RPMI7951 (cell line): ENCODE measurements at regions not wholly inside any gene's neighbourhood (a gene's known extent, or its start where the extent isn't known, plus 50 kb on each side); places are given as distances from the start of the nearest gene placed in this dataset.
"Not testable (repeated sequence)": the region's sequence is repeated elsewhere in the genome, so short reads cannot be mapped to it uniquely, and the experiment has no call there.

Experiments
- DNase-seq: peaks from one replicate; pipeline ENCODE4 v3.0.0-alpha.2; 2012; ENCODE audit warnings: low read depth

DNA sequence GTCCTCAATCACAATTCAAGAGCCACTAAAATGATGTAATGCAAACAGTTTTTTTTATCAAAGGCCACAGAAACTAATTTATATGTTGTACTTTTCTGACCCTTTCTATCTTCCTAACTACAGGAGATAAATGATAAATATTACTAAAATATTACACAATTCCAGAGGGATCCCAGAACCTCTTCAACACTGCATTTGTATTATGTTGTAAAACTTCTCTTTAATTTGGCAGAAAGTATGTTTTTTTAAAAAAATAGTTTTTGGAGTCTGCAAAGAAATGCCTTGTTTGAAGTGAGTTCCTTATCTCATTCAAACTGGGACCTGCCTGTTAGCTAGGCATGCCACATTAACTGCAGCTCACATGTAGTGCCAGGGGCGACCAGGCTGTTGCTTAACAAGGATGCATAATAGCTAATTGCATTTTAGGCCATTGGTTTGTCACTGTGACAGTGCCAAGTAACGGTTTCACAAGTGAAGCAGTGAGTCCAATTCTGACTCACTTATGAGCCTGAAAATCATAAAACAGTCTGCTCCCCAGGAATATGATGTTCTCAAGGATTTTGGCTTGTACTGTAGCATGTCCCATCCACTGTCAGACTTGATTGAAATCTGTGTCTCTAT lies 266.9 kb downstream of the KTN1 start:
- no peak for DNase-seq

DNA sequence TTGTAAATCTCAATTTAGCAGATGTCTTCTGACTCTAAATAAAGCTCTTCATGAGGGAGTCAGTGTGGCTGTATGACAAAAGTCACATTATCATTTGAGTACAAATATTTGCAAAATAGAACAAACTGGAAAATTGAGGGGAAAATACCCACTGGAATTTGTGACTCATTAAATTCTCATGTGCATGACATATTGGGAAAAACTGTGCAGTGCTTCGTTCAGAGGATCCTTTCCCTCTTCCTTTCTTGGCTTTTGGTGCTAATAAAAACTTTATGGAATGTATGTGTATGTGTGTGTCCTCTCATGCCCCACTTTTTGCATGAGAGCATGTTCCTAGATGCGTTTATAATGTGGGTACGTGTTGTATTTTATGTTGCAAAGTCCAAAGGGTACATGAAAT lies 267.8 kb downstream of the KTN1 start:
- DNase-seq: peak; percentile 18

DNA sequence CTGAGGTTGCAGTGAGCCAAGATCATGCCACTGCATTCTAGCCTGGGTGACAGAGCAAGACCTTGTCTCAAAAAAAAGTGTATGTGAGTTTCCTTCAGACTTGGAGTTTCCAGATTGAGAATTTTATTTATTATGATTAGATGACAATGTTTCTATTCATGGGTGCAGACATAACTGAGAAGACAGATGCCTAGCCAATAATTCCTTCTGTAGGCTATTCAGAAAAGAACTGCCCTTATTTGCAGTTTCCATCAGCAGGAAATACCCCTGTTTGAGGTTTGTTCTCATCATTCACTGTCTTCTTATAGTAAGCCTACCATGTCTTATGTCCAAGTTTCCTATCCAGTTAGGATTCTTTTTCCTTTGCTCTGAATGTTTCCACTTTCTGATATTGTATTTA lies 269.0 kb downstream of the KTN1 start:
- DNase-seq: peak; percentile 1

DNA sequence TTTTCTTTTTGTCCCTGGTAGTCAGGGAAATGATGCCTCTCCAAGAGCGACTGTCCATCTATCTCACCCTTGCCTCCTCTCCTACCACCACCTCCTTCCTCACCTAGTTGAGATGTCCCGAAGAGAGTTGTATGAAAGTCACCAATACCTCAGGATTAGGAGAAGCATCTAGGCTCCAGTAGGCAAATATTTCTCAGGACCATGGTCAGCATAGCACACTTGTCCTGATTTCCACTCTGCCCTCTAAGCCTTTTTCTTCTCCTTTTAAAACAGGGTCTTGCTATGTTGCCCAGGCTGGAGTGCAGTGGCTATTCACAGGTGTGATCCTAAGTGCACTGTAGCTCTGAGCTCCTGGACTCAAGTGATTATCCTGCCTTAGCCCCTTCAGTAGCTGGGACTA lies 268.4 kb upstream of the PELI2 start:
- no peak for DNase-seq

DNA sequence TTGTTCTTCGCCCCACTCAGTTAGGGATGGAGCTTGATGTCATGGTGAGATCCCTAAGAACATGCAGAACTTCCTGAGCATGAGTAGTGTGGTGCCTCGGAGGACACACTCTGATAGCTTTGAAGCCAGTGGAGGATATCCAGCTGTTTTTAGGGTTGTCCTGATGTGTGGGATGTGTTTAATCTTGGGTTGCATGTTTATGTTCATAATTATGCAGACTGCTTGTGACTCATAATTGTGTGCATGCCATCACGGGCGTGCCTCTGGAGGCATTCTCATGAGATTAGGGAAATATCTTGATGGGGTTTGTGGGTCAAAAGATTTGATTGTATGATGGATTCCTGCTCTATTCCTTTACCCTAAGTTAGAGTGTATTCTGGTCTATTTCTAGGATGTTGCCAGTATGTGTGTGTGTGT lies 267.4 kb upstream of the PELI2 start:
- DNase-seq: peak; percentile 6

DNA sequence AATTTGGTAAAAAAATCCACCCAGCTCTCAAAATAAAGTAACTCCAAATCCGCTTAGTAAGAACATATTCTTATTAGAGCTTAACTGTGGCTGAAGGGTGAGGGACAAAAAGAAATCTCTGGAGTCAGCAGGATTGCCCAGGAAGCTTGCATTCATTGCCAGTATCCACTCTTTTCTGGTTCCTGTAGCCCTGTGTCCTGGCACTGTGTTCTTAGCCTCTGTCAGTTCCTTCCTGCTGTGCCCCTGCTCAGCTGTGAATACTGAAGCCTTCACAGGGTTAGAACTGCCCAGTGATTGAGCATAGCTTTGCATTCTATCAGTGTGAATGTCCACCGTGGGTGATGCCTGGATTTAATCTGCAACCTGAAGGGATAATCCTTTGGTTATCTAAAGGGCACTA lies 266.9 kb upstream of the PELI2 start:
- DNase-seq: no peak

DNA sequence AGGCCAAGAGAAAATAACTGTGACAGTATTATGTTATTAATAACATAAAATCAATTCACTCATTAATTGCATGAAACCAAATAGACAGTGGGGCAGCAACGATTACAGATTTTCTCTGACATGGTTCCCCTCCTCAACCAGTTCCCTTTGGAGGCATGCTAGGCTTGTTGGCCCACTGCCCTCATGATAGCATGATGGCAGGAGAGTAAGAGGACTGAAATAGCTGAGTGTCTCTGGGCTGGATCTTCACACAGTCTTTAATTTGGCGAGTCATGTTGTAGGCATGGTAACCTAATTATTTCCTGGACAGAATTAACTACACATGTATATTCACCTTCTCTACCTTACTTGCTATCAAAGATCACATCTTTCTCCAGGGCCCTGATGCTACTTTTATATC lies 266.2 kb upstream of the PELI2 start:
- DNase-seq: no peak

DNA sequence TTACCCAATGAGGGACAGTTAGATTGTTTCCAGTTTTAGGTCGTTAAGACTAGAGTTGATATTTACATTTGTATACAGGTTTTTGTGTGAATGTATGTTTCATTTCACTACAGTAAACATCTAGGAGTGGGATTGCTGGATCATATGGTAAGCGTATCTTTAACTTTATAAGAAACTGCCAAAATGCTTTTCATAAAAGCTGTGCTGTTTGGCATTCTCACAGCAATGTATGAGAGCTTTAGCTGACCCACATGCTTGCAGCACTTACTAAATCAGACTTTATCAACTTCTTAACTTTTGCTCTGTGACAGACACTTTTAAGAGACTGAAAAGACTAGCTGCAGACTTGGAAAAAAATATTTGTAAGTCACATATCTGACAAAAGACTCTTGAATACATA lies 262.5 kb upstream of the PELI2 start:
- DNase-seq: no peak

DNA sequence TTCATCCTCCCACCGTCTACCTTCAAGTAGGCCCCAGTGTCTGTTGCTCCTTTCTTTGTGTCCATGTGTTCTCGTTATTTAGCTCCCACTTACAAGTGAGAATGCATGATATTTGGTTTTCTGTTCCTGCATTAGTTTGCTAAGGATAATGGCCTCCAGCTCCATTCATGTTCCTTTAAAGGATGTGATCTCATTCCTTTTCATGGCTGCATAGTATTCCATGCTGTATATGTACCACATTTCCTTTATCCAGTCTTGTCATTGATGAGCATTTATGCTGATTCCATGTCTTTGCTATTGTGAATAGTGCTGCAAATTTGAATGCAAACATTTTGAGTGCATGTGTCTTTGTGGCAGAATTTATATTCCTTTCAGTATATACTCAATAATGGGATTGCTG lies 259.6 kb upstream of the PELI2 start:
- no peak for DNase-seq

DNA sequence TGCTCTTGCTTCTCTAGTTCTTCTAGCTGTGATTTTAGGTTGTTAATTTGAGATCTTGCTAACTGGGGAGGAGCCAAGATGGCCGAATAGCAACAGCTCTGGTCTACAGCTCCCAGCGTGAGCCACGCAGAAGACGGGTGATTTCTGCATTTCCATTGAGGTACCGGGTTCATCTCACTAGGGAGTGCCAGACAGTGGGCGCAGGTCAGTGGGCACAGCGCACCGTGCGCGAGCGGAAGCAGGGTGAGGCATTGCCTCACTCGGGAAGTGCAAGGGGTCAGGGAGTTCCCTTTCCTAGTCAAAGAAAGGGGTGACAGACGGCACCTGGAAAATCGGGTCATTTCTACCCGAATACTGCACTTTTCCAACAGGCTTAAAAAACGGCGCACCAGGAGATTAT lies 256.6 kb upstream of the PELI2 start:
- not testable (repeated sequence) for DNase-seq

DNA sequence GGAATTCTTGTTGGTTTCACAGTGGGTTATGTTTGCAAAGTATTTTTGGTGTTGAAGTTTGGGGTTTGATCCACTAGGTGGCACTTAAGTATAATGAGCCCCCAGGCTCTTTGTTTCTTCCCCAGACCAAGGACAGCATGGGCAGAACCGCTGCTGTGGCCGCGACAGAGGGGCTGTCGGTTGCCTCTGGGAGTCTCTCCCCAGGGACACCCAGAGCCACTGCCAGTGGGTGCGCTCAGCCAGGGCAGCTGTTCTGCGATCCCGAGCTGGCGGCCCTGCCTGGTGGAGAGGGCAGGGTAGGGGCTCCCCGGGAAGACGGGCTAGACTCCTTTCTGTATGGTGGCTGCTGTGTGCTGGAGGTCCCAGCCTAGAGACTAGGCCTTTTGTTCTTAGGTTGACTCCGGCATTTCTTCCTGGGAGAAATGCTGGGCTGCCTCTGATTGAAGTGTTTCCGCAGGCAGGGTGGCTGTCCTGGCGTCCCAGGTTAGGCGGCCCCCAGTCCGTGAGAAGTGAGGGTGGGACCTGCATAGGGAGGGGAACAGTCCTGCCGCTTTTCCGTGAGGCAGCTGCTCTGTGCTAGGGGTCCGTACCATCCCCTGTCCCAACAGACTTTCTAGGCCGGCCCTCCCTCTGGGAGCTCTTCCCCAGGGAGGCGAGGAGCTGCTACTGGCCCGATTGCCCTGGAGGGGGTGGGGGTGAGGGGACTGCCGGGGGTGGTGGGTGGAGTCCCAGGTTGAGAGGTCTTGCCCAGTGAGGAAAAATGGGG lies 253.1 kb upstream of the PELI2 start:
- DNase-seq: no peak

DNA sequence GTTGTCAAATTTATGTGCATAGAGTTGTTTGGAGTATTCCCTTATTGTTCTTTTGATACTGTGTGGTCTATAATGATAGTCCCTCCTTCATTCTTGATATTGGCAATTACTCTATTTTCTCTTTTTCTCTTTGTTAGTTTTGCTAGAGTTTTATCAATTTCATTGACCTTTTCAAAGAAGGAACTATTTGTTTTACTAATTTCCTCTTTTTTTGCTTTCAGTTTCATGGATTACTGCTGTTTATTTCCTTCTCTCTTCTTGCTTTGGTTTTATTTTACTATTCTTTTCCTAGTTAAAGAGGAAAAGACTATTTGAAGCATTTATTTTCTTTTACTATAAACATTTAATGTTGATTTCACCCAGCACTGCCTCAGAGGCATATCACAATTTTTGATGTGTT lies 250.9 kb upstream of the PELI2 start:
- DNase-seq: no peak

DNA sequence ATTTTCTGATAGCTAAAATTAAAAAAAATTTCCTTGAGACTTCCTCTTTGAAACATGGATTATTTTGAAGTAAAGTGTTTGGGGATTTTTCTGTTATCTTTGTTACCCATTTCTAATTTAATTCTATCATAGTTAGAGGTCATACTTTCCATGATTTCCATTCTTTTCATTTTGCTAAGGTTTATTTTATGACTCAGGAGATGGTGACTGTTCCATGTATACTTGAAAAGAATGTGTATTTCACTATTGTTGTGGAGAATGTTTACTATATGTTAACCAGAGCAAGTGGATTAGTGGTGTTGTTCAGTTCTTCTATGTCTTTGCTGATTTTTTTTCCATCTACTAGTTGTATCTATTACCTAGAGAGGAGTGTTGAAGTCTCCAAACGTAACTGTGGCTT lies 250.5 kb upstream of the PELI2 start:
- DNase-seq: no peak

DNA sequence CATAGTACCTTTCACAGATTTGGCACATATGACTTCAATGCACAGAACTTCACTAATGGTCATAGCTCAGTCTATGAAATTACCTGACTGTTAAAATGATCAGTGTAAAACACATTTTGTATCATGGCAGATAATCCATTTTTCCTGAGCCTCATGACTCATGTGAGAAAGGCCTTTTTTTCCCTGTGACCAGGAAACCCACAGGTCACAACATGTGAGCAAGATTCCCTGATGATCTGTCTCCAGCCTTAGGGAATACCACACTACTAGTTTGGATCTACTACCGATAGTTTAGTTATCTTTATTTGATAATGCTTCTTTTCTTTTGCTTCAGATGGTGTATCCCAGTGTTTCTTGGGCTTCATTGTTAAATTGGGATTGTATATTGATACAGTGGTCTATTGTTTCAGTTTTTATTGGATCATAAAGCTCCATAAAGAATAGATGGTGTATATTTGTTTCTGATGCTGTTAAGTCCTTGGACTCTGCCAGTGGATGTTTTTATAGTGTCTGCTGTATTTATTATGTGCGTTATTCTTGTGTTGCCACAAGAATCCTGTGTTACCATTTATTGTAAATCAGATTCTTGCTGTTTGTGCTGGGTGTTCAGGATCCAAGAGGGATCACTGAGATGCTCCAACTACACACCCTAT lies 248.7 kb upstream of the PELI2 start:
- no peak for DNase-seq

DNA sequence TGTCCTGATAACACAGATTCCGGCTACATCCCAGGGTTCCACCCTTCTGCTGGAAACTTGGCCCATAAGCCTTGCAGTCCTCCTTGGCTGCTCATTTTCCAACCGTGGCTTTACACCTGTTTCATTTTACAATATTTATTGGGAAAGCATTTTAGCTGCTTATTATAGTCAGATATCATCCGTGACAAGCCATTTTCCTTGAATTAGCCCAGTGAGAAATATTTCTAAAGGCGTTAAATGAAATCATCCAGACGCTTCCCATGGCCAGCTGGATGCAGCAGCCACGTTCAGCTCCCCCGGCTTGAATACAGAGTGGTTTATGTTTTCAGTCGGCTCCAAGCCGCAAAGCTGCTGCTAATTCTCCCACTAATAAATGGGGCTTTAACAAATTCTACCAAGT lies 245.0 kb upstream of the PELI2 start:
- no peak for DNase-seq

DNA sequence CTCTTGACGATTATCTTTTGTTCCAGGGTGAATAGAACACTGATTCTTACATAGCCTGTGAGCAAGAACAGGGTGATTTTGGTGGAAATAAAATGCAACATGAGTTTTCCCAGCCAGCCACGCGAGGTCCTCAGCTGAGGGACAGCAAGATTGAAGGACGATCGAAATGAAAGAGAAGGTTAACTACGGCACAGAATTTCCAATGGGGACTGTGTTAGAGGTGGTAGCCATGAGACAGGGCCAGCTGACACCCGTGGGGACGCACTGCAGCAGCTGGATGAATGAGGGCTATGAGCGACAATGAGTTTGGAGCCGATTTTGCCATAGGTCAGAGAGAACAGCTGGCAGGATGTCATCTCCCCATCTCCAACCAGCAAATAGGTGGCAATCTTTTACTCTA lies 243.4 kb upstream of the PELI2 start:
- DNase-seq: no peak

DNA sequence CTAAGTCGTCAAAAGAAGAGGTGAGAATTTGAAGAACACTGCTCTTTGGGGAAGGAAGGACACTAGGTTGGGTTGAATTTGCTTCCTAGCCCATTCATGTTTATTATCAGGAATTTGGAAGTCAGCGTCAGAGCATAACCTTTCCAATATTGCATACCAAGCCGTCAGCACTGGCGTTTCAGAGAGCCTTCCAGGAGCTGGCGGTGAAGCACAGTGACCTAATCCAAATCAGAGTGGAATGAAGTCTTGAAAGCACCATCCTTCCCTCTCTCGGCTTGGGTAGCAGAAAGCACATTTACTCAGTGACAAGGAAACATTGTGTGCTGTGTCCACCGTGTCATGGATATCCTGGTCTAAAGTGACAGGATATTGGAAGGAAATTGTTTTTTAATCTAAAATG lies 240.3 kb upstream of the PELI2 start:
- no peak for DNase-seq

DNA sequence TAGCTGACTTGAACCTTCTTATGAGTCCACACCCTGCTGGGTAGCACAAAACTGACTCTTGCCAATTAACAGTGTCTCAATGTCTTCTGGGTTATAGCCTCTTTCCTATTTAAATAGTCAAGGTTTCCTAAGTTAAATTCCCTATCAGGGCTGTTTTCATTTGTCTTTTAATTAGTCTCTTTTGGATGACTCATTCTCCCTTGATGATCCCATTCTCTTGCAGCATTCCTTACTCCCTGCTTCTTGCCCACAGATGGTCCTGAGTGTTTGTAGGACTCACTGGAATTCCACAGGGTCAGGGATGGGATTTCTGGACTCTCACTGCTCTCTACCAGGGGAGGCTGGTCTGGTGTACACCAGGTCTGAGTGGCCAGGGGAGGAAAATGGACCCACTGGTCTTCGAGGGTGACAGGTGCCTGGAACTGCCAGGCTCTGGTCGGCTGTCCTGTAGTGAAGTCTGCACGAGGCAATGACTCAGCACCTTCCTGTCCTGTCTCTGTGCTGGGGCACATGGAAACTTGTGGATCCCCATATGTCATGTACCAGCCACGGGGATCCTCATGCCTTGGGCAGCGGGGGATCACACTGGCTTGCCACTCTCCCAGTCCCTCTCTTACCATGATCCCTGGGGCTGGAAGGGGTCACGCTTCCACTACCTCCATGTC lies 236.5 kb upstream of the PELI2 start:
- DNase-seq: peak; percentile 7

DNA sequence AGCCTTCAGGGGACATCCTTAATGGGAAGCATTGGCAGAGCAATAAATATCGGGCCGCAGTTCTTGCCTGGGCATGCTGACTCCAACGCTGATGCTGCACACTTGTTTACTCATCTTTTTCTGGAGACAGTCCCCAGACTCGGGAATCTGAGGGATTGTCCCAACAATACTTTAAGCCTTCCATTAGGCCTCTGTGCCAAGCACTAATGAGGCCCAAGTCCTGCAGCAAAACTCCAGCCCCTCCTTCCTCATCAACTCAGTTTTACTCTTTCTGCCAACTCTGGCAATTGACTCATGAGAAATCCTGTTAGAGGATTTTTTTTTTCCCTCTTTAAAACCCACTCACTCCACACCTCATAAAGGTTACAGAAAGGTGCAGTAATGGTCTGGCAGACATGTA lies 233.4 kb upstream of the PELI2 start:
- DNase-seq: no peak

DNA sequence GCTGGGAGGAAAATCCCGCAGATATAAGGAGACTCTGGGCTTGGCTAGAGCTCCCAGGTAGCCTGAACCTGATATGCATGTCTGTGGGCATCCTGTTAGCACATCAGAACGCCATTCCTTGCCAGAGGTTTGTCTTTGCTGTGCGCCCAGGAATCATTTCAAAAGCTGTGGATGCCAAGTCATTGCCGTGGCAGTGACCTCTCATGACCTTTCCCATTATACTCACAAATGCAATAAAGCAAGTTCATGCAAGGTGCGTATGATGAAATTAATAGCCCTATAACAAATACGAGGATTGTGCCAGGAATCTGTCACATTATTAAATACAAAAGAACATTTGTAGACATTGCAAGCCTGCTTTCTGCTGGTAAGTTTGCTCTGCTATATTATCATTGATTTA lies 229.1 kb upstream of the PELI2 start:
- no peak for DNase-seq

DNA sequence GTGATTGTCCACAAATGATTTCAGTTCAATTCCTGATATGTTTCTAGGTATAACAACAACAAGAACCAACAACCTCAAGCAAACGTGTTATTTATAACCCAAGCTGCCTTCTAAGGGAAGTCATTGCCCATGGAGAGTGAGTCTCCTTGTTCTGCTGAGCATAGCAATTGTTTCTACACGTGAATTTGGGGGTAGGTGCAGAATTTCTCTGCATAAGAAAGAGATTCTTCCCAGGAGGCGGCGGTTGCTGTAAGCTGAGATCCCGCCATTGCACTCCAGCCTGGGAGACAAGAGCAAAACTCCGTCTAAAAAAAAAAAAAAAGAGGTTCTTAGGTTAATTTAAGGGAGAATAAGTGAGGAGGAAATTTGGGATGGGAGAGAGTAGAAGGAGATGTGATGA lies 226.5 kb upstream of the PELI2 start:
- no peak for DNase-seq

DNA sequence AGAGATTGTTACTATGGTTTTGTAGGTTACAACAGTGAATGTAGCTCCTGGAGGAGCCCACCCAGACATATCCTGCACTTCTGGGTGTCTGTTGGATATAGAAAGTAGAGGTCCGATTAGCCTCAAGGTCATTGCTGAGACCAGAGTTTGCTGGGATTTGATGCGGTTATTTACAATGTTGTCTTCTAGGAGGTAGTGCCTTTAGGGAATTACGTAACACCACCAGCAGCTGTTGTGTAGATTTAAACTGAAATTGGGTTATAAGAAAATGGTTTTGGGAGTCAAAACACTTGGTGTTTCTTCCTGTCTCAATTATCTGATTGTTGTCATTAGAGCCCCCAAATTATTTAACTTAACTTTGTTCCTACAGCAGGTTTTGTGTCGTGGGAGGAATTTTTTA lies 225.3 kb upstream of the PELI2 start:
- no peak for DNase-seq

DNA sequence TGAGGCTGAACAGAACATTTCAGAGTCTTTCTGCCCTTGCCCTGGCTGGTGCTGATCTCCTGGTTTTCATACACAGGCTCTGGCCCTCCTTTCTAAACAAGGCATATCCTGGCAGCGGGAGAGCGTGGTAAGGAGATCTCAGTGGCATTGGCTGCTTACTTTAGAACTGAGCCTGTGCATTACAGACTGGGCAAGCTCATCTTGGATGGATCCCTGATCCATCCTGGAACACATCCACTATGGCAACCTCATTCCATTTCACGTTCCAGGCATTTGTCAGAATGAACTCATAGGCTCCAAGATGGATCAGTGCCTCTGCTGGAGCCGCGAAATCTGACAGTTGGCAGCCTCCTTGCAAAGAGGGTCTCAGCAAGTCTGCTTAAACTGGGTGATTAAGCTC lies 224.5 kb upstream of the PELI2 start:
- no peak for DNase-seq
